KBM-7 (cell line): ENCODE measurements at regions not wholly inside any gene's neighbourhood (a gene's known extent, or its start where the extent isn't known, plus 50 kb on each side); places are given as distances from the start of the nearest gene placed in this dataset.

Source experiments
- DNase-seq: peaks from one replicate; pipeline ENCODE4 v3.0.0-alpha.2; 2015
- in situ Hi-C: fragments of 300-500 bp; cut with MboI; formaldehyde crosslinking; loops from 2 replicates; pipeline ENCODE4 v1.14.3; 2020; ENCODE audit warnings: low sequenced_read_pairs, low pct_unique_long_range_greater_than_20kb, mixed read lengths

DNA sequence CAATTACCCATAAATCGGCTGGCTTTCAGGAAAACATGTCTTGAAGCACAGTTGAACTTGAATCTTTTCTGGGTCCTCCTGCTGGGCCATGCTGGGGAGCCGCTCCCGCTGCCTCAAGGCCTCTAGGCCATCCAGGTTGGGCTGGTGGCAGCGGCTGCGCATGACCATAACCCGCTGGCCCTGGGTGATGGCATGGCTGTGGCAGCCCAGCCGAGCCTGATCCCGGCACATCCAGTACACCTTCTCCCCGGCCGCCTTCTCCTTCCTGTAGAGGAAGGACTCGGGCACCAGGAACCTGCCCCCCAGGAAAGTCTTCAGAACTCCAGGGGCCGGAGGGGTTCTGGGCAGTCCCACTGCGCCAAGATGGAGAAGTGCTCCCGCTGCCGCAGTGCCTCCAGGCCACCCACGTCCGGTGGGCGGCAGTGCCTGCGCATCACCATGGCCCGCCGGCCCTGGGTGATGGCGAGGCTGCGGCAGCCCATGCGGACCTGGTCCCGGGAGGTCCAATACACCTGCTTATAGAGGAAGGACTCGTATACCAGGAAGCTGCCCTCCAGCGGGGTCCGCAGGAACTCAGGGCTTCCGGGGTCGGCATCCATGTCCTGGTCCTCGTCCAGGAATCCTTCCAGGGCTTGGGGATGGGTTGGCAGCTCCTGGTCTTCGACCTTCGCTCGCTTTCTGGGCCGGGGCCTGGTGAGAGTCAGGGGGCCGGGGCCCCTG lies 84.3 kb upstream of the FXR1 start:
- DNase-seq, result no peak

DNA sequence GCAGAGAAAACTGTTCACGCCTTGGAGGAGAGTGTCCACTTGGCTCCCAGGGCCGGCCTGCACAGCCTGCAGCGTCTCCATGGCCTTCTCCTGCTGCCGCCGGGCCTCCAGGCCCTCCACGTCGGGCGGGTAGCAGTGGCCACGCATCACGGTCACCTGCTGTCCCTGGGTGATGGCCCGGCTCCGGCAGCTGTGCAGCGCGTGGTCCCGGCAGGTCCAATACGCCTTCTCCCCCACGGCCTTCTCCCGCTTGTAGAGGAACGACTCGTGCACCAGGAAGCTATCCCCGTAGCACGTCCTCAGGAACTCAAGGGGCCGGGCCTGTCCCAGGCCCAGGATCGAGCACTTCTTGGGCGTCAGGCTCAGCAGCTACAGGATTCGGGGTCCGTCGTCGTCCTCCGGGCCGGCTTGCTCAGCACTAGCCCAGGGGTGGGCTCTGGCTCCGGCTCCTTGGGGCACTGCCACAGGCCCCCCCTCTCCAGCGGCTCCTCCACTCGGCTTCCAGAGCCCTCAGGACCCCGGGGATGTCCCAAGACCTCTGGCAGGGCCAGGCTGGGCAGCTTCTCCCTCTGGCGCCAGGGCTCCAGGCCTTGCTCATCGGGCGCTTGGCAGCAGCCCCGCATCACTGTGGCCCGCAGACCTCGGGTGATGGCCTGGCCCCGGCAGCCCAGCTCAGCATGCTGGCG lies 83.6 kb upstream of the FXR1 start:
- in situ Hi-C loops, result no loop called here
- no peak for DNase-seq

More for the DNA sequence above, 84.3 kb upstream of the FXR1 start:
- in situ Hi-C loops, result no loop called here

DNA sequence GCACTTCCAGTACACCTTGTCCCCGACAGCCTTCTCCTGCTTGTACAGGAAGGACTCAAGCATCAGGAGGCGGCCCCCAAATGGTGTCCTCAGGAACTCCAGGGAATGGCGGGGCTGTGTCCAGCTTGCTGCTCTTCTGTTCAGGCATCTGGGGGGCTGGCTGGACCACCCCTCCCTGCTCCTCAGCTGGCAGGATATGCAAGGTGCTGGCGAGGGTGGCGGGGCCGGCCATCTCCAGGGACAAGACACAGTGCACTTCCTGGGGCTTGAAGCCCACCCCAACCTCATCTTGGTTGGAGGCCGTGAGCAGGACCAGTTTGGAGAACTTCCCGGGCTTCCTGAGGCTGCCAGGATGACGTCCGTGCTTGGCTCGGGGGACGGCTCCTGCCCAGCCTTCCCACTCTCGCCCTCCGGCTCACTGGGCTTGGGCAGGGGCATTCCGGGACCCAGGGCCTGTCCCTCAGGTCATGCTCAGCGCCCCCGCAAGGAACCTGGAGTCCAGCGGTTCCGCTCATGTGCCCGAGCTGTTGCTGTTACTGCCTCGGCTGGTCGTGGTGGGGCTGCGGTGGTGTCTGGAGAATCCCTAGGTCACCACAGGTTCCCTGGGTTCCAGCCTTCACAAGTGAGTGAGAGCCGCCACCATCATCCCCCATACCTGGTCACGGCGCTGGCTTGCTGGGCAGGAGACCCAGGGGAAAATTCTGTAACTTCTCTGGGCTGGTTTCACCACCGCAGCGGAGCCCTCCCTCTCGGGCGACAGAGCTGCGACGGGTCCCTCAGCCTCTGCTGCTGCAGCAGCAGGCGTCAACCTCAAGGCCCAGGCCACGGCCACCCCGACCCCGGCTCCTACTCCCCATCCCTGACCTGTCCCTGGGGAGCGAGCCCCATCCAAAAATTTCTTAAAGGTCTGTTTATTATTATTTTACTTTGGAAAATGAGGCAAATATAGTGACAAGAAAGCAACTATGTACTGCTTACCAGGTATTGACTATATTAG lies 82.8 kb upstream of the FXR1 start:
- in situ Hi-C loops, result no loop called here
- DNase-seq, result no peak

DNA sequence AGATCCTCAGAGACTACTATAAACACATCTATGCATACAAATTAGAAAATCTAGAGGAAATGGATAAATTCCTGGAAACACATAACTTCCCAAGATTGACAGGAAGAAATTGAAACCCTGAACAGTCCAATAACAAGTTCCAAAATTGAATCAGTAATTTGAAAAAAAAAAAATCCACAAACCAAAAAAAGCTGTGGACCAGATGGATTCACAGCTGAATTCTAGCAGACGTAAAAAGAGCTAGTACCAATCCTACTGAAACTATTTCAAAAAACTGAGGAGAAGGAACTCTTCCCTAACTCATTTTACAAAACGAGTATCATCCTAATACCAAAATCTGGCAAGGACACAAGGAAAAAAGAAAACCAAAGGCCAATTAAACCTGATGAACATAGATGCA lies 77.0 kb upstream of the FXR1 start:
- in situ Hi-C loops, result no loop called here
- no peak for DNase-seq

DNA sequence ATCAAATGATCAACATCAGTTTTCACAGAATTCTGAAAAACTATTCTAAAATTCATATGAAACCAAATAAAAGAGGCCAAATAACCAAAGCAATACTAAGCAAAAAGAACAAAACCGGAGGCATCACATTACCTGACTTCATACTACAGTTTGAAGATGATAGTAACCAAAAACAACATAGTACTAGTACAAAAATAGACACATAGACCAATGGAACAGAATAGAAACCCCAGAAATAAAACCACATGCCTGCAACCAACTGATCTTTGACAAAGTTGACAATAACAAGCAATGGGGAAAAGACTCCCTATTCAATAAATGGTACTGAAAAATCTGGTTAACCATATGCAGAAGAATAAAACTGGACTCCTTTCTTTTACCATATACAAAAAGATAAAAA lies 75.7 kb upstream of the FXR1 start:
- no peak for DNase-seq
- in situ Hi-C loops, result no loop called here

DNA sequence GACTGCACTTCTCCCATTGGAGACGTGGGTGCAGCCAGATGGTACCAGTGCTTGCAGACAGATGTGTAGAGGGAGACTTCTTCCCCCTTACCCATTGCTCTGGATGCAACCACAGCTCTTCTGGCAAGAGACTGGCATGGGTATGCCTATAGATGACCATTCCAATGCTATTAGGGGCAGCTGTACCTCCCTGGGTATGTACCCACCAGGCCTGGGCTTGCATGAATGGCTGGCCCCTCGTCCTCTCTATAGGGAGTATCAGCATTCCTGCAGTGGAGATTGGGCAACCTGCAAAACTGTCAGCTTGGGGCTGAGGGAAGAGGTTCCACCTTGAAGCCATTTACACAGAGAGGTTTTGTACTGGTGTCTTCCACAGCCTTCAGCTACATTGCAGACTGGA lies 57.6 kb upstream of the FXR1 start:
- DNase-seq, result no peak
- in situ Hi-C loops, result no loop called here

DNA sequence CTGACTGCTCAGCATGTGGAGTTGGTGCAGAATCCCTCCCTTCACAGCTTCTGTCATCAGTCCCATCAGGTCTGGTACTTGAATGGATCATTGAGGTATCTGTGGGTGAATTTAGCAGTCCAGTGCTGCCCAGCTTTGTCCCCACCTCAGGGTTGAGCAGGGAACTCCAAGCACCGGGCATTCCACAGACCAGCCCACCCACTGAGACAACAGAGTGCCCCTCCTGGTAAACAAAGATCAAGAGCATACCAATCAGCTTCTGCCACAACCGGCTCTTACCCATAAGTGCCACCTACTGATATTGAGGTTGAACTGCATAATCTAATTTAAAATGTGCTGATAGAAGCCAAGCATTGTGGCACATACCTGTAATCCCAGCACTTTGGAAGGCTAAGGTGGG lies 57.1 kb upstream of the FXR1 start:
- peak; percentile 11 for DNase-seq
- in situ Hi-C loops, result no loop called here

DNA sequence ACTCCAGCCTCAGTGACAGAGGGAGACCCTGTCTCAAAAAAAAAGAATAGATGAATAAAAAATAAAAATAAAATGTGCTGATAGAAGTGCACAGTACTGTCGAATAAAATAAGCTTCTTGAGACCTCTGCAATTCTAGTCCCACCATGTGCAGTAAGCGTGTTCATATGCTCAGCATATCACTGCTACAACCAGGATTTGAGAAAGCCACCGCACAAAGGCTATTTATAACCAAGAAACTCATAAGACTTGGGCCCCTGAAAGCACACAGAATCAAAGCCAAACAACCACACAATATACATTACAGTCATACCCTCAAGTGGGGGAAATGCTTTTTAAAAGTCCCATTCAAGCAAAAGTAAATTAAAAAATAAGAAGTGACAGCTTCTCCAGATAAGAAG lies 56.5 kb upstream of the FXR1 start:
- in situ Hi-C loops, result no loop called here
- no peak for DNase-seq

DNA sequence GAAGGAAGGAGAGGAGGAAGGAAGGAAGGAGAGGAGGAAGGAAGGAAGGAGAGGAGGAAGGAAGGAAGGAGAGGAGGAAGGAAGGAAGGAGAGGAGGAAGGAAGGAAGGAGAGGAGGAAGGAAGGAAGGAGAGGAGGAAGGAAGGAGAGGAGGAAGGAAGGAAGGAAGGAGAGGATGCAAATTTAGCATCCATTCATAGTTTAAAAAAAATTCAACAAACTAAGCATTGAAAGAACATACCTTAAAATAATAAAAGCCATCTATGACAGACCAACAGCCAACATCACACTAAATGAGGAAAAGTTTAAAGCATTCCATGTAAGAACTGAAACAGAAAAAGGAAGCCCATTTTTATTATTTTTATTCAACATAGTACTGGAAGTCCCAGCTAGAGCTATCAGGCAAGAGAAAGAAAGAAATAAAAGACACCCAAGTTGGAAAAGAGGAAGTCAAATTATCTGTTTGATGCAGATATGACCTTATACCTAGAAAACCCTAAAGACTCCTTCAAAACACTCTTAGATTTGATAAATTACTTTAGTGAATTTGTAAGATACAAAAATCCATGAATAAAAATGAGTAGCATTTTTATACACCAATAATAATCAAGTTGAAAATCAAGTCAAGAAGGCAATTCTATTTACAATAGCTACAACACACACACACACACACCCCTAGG lies 52.2 kb upstream of the FXR1 start:
- peak; percentile 31 for DNase-seq
- in situ Hi-C loops, result no loop called here
